OCI-M1 (cell line): ENCODE measurements at regions not wholly inside any gene's neighbourhood (a gene's known extent, or its start where the extent isn't known, plus 50 kb on each side); places are given as distances from the start of the nearest gene placed in this dataset.
"Not testable (repeated sequence)": the region's sequence is repeated elsewhere in the genome, so short reads cannot be mapped to it uniquely, and the experiment has no call there.

Source experiments
- DNase-seq: peaks from one replicate; lab custom pipeline; 2025; lab: John Stamatoyannopoulos, UW

- DNase-seq: not testable (repeated sequence)
These were observed 499.8 kb upstream of the IZUMO3 start for GRCh38 chr9:25045469-25045868.

- DNase-seq: no peak
These were observed 484.0 kb upstream of the IZUMO3 start for GRCh38 chr9:25029743-25030142.

GRCh38 chr9:25025686-25026085 is 480.0 kb upstream of the IZUMO3 start:
- DNase-seq: no peak

GRCh38 chr9:25025156-25025555 is 479.5 kb upstream of the IZUMO3 start:
- DNase-seq: no peak

- DNase-seq: no peak
These were observed 472.1 kb upstream of the IZUMO3 start for GRCh38 chr9:25017779-25018178.

- DNase-seq: no peak
These were observed 464.4 kb upstream of the IZUMO3 start for GRCh38 chr9:25010027-25010662.

- no peak for DNase-seq
These were observed 458.0 kb upstream of the IZUMO3 start for GRCh38 chr9:25003686-25004085.

- peak; percentile 2 for DNase-seq
These were observed 440.6 kb upstream of the IZUMO3 start for GRCh38 chr9:24986331-24986730.

GRCh38 chr9:24970780-24971179 is 425.1 kb upstream of the IZUMO3 start:
- DNase-seq: not testable (repeated sequence)

GRCh38 chr9:24961762-24962161 is 416.1 kb upstream of the IZUMO3 start:
- no peak for DNase-seq

- no peak for DNase-seq
These were observed 407.4 kb upstream of the IZUMO3 start for GRCh38 chr9:24953070-24953469.

GRCh38 chr9:24939109-24939850 is 393.6 kb upstream of the IZUMO3 start:
- no peak for DNase-seq

- DNase-seq: no peak
These were observed 390.4 kb upstream of the IZUMO3 start for GRCh38 chr9:24936117-24936516.

- DNase-seq: no peak
These were observed 387.1 kb upstream of the IZUMO3 start for GRCh38 chr9:24932785-24933184.

GRCh38 chr9:24931894-24932293 is 386.2 kb upstream of the IZUMO3 start:
- DNase-seq: no peak

GRCh38 chr9:24912767-24913166 is 367.1 kb upstream of the IZUMO3 start:
- DNase-seq: no peak

- DNase-seq: no peak
These were observed 355.6 kb upstream of the IZUMO3 start for GRCh38 chr9:24901319-24901718.

- no peak for DNase-seq
These were observed 354.5 kb upstream of the IZUMO3 start for GRCh38 chr9:24900179-24900578.

GRCh38 chr9:24899463-24899862 is 353.8 kb upstream of the IZUMO3 start:
- DNase-seq: no peak

- no peak for DNase-seq
These were observed 352.1 kb upstream of the IZUMO3 start for GRCh38 chr9:24897826-24898225.

GRCh38 chr9:24881361-24881760 is 335.7 kb upstream of the IZUMO3 start:
- no peak for DNase-seq

GRCh38 chr9:24879591-24879990 is 333.9 kb upstream of the IZUMO3 start:
- no peak for DNase-seq

GRCh38 chr9:24856601-24857000 is 310.9 kb upstream of the IZUMO3 start:
- DNase-seq: not testable (repeated sequence)
